Neural crest cell (in vitro differentiated cells): ENCODE measurements at regions not wholly inside any gene's neighbourhood (a gene's known extent, or its start where the extent isn't known, plus 50 kb on each side); places are given as distances from the start of the nearest gene placed in this dataset.

Experiments used
- DNase-seq: peaks from one replicate; pipeline ENCODE4 v3.0.0; 2021; ENCODE audit warnings: low read depth, mixed read lengths, low spot score
- H3K27ac Mint-ChIP-seq: one replicate; pipeline ENCODE4 v1.8.0; 2021; ENCODE audit warnings: mild to moderate bottlenecking, mixed read lengths; ENCODE audit not compliant: unreplicated experiment
- H3K27me3 Mint-ChIP-seq: 2 replicates; pipeline ENCODE4 v1.8.0; 2021; ENCODE audit warnings: low read depth, mild to moderate bottlenecking, mixed read lengths
- H3K36me3 Mint-ChIP-seq: 2 replicates; pipeline ENCODE4 v1.8.0; 2021; ENCODE audit warnings: low read depth, mild to moderate bottlenecking, mixed read lengths
- H3K4me1 Mint-ChIP-seq: 2 replicates; pipeline ENCODE4 v1.8.0; 2021; ENCODE audit warnings: mixed read lengths
- H3K4me3 Mint-ChIP-seq: one replicate; pipeline ENCODE4 v1.8.0; 2021; ENCODE audit warnings: mild to moderate bottlenecking, mixed read lengths
- H3K9me3 Mint-ChIP-seq: 2 replicates; pipeline ENCODE4 v1.8.0; 2021; ENCODE audit warnings: mixed read lengths
- TF ChIP-seq, protein P1 (sequence below): fragments of 200-600 bp; sonication (generic); conservative IDR thresholded peaks from 2 replicates; pipeline ENCODE4 v1.5.0; 2021; ENCODE audit warnings: antibody characterized with exemption, mild to moderate bottlenecking

DNA sequence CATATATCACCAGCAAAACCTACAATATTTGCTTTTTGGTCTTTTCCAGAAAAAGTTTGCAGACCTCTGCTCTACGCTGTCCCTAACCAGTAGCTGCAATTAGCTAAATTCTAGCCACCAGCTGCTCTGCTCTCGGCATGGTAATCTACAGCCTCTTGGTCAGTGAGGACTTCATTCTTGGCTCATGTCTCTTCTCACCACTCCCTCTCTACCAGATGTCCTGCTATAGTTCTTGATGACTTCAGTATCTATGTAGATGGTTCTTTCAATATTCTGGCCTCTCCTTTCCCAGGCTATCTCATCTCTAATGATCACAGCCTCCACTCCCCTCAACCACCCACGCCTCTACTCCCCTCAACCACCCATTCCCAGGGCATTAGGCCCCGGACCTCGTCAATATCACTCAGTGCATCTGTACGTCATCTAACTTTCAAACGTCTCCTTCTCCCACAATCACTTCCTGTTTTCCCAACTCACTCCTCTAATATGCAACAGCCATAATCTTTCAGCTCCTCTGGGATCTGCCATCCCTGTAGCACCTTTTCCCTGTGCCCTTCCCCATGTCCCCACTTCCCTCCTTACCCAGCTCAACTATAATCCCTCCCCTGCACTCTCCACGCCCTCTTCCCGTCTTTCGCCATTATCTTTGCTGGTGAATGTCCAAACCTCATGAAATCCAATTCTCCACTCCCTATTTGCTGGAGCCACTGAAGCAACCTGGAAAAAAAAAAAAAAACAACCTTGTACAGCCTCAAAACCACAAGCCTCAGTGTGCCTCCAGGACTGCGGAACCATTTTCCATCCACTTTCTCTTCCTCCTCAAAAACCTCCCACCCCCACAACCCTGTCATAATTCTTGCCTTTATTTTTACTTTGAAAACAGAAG lies 429.4 kb upstream of the PROK2 start:
- no peak overlapping the region for H3K27ac Mint-ChIP-seq
- H3K27me3 Mint-ChIP-seq: peaks cover 16% of the 10 kb centered on the region
- H3K36me3 Mint-ChIP-seq: no peaks in the 10 kb centered on the region
- H3K4me3 Mint-ChIP-seq: no peak overlapping the region
- TF ChIP-seq, protein P1, sequence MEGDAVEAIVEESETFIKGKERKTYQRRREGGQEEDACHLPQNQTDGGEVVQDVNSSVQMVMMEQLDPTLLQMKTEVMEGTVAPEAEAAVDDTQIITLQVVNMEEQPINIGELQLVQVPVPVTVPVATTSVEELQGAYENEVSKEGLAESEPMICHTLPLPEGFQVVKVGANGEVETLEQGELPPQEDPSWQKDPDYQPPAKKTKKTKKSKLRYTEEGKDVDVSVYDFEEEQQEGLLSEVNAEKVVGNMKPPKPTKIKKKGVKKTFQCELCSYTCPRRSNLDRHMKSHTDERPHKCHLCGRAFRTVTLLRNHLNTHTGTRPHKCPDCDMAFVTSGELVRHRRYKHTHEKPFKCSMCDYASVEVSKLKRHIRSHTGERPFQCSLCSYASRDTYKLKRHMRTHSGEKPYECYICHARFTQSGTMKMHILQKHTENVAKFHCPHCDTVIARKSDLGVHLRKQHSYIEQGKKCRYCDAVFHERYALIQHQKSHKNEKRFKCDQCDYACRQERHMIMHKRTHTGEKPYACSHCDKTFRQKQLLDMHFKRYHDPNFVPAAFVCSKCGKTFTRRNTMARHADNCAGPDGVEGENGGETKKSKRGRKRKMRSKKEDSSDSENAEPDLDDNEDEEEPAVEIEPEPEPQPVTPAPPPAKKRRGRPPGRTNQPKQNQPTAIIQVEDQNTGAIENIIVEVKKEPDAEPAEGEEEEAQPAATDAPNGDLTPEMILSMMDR: no peak
- DNase-seq: no peak
- H3K9me3 Mint-ChIP-seq: no peaks in the 10 kb centered on the region
- peaks cover 13% of the 10 kb centered on the region for H3K4me1 Mint-ChIP-seq

DNA sequence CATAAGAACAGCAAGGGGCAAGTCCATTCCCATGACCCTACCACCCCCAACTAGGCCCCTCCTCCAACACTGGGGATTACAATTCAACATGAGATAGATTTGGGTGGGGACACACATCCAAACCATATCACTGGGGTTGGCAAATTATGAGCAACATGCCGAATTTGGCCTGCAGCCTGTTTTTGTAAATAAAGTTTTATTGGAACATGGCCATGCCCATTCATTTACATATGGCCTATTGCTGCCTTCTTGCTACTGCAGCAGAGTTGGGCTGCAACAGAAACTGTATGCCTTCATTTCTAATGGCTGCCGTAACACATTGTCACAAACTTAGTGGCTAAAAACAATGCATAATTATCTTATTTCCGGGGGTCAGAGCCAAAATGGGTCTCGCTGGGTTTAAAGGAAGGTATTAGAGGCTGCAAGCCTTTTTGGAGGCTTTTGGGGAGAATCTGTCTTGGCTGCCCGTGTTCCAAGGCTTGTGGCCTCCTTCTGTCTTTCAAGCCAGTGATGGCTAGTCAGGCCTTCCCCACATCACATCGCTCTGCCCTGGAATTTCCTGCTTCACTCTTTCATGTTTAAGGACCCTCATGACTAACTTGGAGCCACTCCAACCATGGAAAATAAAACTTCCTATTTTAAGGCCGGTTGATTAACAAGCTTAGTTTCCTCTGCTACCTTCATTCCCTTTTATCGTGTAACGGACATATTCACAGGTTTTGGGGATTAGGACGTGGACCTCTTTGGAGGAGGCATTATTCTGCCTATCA lies 428.5 kb upstream of the PROK2 start:
- peaks cover 13% of the 10 kb centered on the region for H3K4me1 Mint-ChIP-seq
- TF ChIP-seq, protein P1: no peak
- DNase-seq: no peak
- H3K4me3 Mint-ChIP-seq: no peak overlapping the region
- peaks cover 20% of the 10 kb centered on the region for H3K27me3 Mint-ChIP-seq
- no peak overlapping the region for H3K27ac Mint-ChIP-seq
- H3K36me3 Mint-ChIP-seq: no peaks in the 10 kb centered on the region
- no peaks in the 10 kb centered on the region for H3K9me3 Mint-ChIP-seq

DNA sequence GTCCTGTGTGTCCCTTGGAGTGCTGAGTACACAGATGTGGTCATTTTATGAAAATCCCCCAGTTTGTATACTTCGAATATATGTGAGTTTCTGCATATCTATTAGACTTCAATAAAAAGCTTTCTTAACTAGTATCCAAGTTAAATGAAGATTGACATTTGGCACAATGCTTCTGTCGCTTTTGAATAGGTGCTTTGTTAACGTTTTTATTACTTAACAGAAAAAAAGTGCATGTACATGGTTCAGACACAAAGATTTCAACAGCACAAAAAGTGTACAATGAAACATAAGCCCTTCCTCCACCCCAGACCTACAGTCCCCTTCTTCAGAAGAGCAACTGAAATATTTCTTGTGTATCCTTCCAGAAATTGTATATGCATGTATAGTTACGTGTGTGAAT lies 427.4 kb upstream of the PROK2 start:
- Mint-ChIP-seq H3K4me1 (peaks cover 13% of the 10 kb centered on the region), H3K36me3 (no peaks in the 10 kb centered on the region), H3K27me3 (peaks cover 23% of the 10 kb centered on the region), H3K27ac (no peak overlapping the region), H3K4me3 (no peak overlapping the region), H3K9me3 (no peaks in the 10 kb centered on the region)
- TF ChIP-seq, protein P1: no peak
- DNase-seq: no peak

DNA sequence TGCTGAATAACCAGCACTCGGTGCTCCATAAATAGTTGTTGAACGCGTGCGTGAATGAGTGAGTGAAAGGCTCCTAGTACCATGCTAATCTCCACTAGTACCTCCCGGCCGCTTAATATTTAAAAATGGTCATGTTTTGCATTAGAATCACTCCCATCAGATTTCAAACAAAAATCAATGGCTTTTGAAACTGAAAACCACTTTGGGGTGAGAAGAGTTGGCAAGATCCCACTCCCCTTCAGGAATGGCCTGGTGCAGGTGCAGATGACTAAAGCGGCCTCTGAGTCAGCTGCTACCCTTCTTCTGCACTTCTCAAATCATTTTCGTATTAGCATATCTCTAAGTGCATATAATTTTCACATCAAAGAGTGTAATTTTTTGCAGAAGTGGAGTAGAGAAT lies 425.3 kb upstream of the PROK2 start:
- H3K36me3 Mint-ChIP-seq: no peaks in the 10 kb centered on the region

DNA sequence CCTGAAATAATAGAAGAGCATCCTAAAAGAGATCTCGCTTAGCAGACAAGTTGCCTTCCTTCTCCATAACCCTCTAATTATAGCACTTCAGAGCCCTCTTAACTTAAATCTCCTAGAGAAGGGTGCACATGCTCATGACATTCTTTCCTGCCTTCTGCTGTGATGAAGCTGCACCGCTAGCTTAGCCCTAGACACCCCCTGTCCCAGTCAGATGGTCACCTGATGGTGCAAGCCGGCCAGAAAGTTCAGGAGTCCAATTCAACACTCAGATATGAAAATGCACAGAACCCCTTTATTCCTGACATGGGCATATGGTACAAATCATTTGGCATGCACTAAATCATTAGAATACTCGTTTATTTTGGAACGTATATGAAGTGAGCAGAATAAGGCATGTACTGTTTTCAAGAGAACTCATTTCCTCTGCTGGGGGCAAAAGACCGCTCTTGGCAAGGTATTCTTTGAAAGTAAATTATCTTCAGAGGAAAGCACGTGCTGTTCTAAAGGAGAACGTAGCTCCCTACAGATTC lies 420.4 kb upstream of the PROK2 start:
- TF ChIP-seq, protein P1: no peak
- peak overlapping the region; percentile 28 for H3K27ac Mint-ChIP-seq
- DNase-seq: no peak
- no peak overlapping the region for H3K4me3 Mint-ChIP-seq
- peaks cover 3% of the 10 kb centered on the region for H3K36me3 Mint-ChIP-seq
- H3K27me3 Mint-ChIP-seq: peaks cover 22% of the 10 kb centered on the region
- H3K9me3 Mint-ChIP-seq: no peaks in the 10 kb centered on the region
- H3K4me1 Mint-ChIP-seq: no peaks in the 10 kb centered on the region

More for the DNA sequence above, 425.3 kb upstream of the PROK2 start:
- DNase-seq: no peak
- Mint-ChIP-seq H3K27ac (no peak overlapping the region), H3K27me3 (peaks cover 25% of the 10 kb centered on the region), H3K4me1 (peaks cover 13% of the 10 kb centered on the region), H3K9me3 (no peaks in the 10 kb centered on the region), H3K4me3 (no peak overlapping the region)
- TF ChIP-seq, protein P1: no peak
